IMR-90 (cell line): ENCODE measurements at regions not wholly inside any gene's neighbourhood (a gene's known extent, or its start where the extent isn't known, plus 50 kb on each side); places are given as distances from the start of the nearest gene placed in this dataset.

Source experiments
- BHLHE40 ChIP-seq: fragments of 150-350 bp; IDR thresholded peaks from 2 replicates; pipeline ENCODE4 v1.6.1; 2016; ENCODE audit warnings: mild to moderate bottlenecking, low read depth, low read length
- CEBPB ChIP-seq: IDR thresholded peaks from 2 replicates; pipeline ENCODE4 v1.6.1; 2012; ENCODE audit warnings: low read depth, low read length, improper control_type of control experiment
- CTCF ChIP-seq: conservative IDR thresholded peaks from 2 replicates; pipeline ENCODE4 v1.5.1; 2012; ENCODE audit warnings: mild to moderate bottlenecking, low read depth, low read length, improper control_type of control experiment
- FOS ChIP-seq: fragments of 150-350 bp; IDR thresholded peaks from 2 replicates; pipeline ENCODE4 v1.6.1; 2016; ENCODE audit warnings: low read depth, low read length
- MXI1 ChIP-seq: IDR thresholded peaks from 2 replicates; pipeline ENCODE4 v1.6.1; 2012; ENCODE audit warnings: low read depth, mild to moderate bottlenecking, low read length, moderate library complexity, borderline replicate concordance
- POLR2A ChIP-seq: IDR thresholded peaks from 2 replicates; pipeline ENCODE4 v1.6.1; 2012; ENCODE audit warnings: mild to moderate bottlenecking, low read depth, low read length
- RAD21 ChIP-seq: IDR thresholded peaks from 2 replicates; pipeline ENCODE4 v1.6.1; 2012; ENCODE audit warnings: low read length, improper control_type of control experiment
- SMC3 ChIP-seq: fragments of 150-350 bp; IDR thresholded peaks from 2 replicates; pipeline ENCODE4 v1.6.1; 2016; ENCODE audit warnings: low read depth, mild to moderate bottlenecking, antibody characterized with exemption, low read length, moderate library complexity
- TF ChIP-seq, protein P1 (sequence below): fragments of 150-350 bp; IDR thresholded peaks from 2 replicates; pipeline ENCODE4 v1.6.1; 2016; ENCODE audit warnings: low read depth, mild to moderate bottlenecking, low read length, moderate library complexity, borderline replicate concordance

- TF ChIP-seq SMC3: no peak
- TF ChIP-seq RAD21: no peak
- no peak for TF ChIP-seq CTCF
- TF ChIP-seq, protein P1, sequence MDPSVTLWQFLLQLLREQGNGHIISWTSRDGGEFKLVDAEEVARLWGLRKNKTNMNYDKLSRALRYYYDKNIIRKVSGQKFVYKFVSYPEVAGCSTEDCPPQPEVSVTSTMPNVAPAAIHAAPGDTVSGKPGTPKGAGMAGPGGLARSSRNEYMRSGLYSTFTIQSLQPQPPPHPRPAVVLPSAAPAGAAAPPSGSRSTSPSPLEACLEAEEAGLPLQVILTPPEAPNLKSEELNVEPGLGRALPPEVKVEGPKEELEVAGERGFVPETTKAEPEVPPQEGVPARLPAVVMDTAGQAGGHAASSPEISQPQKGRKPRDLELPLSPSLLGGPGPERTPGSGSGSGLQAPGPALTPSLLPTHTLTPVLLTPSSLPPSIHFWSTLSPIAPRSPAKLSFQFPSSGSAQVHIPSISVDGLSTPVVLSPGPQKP: no peak
- TF ChIP-seq FOS: no peak
- TF ChIP-seq POLR2A: no peak
- TF ChIP-seq MXI1: no peak
- TF ChIP-seq CEBPB: no peak
- no peak for TF ChIP-seq BHLHE40
Measured at GRCh38 chr5:92775711-92776615, 805.1 kb downstream of the NR2F1-AS1 start.
